Esophagus (tissue), 2 donors: ENCODE measurements at regions not wholly inside any gene's neighbourhood (a gene's known extent, or its start where the extent isn't known, plus 50 kb on each side); places are given as distances from the start of the nearest gene placed in this dataset.

Experiments
- H3K27ac ChIP-seq, 2 donors: one replicate each; pipeline ENCODE4 v1.5.1; 2013; ENCODE audit warnings: low read depth in 2 of 2, mild to moderate bottlenecking in 2 of 2, inconsistent platforms in 1 of 2, low read length in 1 of 2, moderate library complexity in 1 of 2
- H3K27me3 ChIP-seq, 2 donors: one replicate each; pipeline ENCODE4 v1.6.1; 2013; ENCODE audit warnings: low read length in 2 of 2, control low read depth in 1 of 2, mild to moderate bottlenecking in 1 of 2; ENCODE audit not compliant: insufficient read depth in 2 of 2, control insufficient read depth in 1 of 2
- H3K36me3 ChIP-seq, 2 donors: one replicate each; pipeline ENCODE4 v1.6.1; 2013; ENCODE audit warnings: low read length in 1 of 2; ENCODE audit not compliant: control insufficient read depth in 2 of 2, insufficient read depth in 2 of 2
- H3K4me1 ChIP-seq, 2 donors: one replicate each; pipeline ENCODE4 v1.6.1; 2013; ENCODE audit warnings: low read length in 1 of 2; ENCODE audit not compliant: control insufficient read depth in 2 of 2, insufficient read depth in 2 of 2
- H3K4me3 ChIP-seq, 2 donors: one replicate each; pipeline ENCODE4 v1.5.1; 2013; ENCODE audit warnings: low read length in 2 of 2, mild to moderate bottlenecking in 2 of 2, low read depth in 1 of 2, moderate library complexity in 1 of 2
- H3K9me3 ChIP-seq, 2 donors: one replicate each; pipeline ENCODE4 v1.6.1; 2013; ENCODE audit warnings: mild to moderate bottlenecking in 2 of 2, low read depth in 1 of 2, low read length in 1 of 2, moderate library complexity in 1 of 2; ENCODE audit not compliant: control insufficient read depth in 2 of 2, insufficient read depth in 1 of 2
- WGBS, 2 donors: extraction: QIAGEN DNeasy Blood & Tissue Kit; methylation state at CpG; one replicate each; pipeline ENCODE4 v1.1.7; 2013; 5-methylcytosine and 5-hydroxymethylcytosine counted together
- donor health status: healthy with polysubstance abuse.
- donor health status: Bipolar disorder and iron deficiency.

GRCh38 chr11:134751031-134751585 lies 339.1 kb upstream of the B3GAT1 start:
- no peaks in the 10 kb centered on the region for H3K4me1 ChIP-seq
- no peak overlapping the region for H3K27ac ChIP-seq
- WGBS, 2 donors = 79 to 83% methylated on average over 8 of the region's 8 CpGs
- H3K4me3 ChIP-seq = no peak overlapping the region
- H3K27me3 ChIP-seq = no peaks in the 10 kb centered on the region
- no peaks in the 10 kb centered on the region for H3K36me3 ChIP-seq
- peaks cover 3% of the 10 kb centered on the region in 2 donors for H3K9me3 ChIP-seq

GRCh38 chr11:134750619-134751018 lies 338.6 kb upstream of the B3GAT1 start:
- Histone ChIP-seq H3K36me3 (no peaks in the 10 kb centered on the region), H3K9me3 (peaks cover 3% of the 10 kb centered on the region in 2 donors), H3K4me3 (no peak overlapping the region), H3K27ac (no peak overlapping the region), H3K27me3 (no peaks in the 10 kb centered on the region), H3K4me1 (no peaks in the 10 kb centered on the region)
- 58 to 63% methylated on average over 2 of the region's 2 CpGs for WGBS, 2 donors

GRCh38 chr11:134749040-134749839 lies 337.2 kb upstream of the B3GAT1 start:
- H3K4me3 ChIP-seq = no peak overlapping the region
- peaks cover 3% of the 10 kb centered on the region in 2 donors for H3K9me3 ChIP-seq
- 46 to 48% methylated on average over 5 of the region's 5 CpGs for WGBS, 2 donors
- no peaks in the 10 kb centered on the region for H3K4me1 ChIP-seq
- H3K36me3 ChIP-seq = no peaks in the 10 kb centered on the region
- H3K27ac ChIP-seq = no peak overlapping the region
- H3K27me3 ChIP-seq = no peaks in the 10 kb centered on the region

GRCh38 chr11:134746609-134747008 lies 334.6 kb upstream of the B3GAT1 start:
- H3K36me3 ChIP-seq = no peaks in the 10 kb centered on the region
- H3K4me3 ChIP-seq = no peak overlapping the region
- H3K27ac ChIP-seq = no peak overlapping the region
- no peaks in the 10 kb centered on the region for H3K4me1 ChIP-seq
- no peaks in the 10 kb centered on the region for H3K9me3 ChIP-seq
- WGBS, 2 donors = 72 to 73% methylated on average over 2 of the region's 2 CpGs
- no peaks in the 10 kb centered on the region for H3K27me3 ChIP-seq

- Histone ChIP-seq H3K27ac (no peak overlapping the region), H3K27me3 (no peaks in the 10 kb centered on the region), H3K9me3 (no peaks in the 10 kb centered on the region), H3K4me1 (no peaks in the 10 kb centered on the region), H3K36me3 (no peaks in the 10 kb centered on the region), H3K4me3 (no peak overlapping the region)
- WGBS, 2 donors = 56 to 74% methylated on average over 3 of the region's 3 CpGs
These were observed 333.4 kb upstream of the B3GAT1 start for GRCh38 chr11:134745456-134745855.

- H3K9me3 ChIP-seq = peaks cover 0 to 8% of the 10 kb centered on the region in 2 donors
- no peaks in the 10 kb centered on the region for H3K27me3 ChIP-seq
- no peaks in the 10 kb centered on the region for H3K36me3 ChIP-seq
- peaks cover 0 to 4% of the 10 kb centered on the region in 2 donors for H3K4me1 ChIP-seq
- WGBS, 2 donors = 88 to 93% methylated on average over 4 of the region's 4 CpGs
- no peak overlapping the region for H3K4me3 ChIP-seq
- no peak overlapping the region for H3K27ac ChIP-seq
These were observed 331.8 kb upstream of the B3GAT1 start for GRCh38 chr11:134743820-134744195.

DNA sequence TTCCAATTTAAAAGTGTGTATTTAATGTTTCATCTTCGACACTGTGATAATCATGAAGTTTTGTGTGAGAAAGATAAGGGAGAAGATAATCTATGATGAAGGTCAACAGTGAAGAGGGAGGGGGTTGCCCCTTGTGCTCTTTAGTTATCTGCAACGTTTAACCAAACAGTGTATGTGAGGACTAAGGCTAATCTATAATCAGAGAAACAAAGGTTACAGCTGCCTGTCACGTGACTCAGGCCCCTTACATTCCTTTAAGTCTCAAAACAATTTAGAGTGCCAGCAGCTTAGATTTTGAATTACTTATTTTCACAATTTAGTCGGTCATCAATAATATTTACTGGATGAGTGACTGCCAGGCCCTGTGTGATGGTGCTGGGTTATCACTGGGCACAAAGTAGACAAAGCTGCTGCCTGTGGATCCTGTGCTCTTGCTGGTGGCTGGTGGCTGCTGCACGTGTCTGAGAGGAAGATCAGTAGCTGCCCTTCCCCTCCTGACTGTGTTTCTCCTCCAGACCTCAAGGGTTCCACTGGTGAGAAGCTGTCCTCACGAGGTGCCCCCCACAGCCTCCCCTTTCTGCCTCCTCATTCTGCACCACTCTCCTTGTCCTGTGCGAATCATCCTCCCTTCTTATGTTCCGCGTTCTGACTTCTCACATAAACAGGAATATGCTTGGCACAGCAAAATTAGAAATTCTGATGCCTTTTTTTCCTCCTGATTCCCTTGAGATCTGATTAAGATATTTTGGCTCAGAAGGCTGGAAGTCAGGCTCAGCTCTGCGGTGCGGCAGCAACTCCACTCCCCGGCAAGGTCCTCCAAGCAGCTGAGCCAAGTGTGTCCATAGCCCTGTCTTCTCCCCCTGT lies 331.1 kb upstream of the B3GAT1 start:
- peaks cover 0 to 4% of the 10 kb centered on the region in 2 donors for H3K4me1 ChIP-seq
- H3K27ac ChIP-seq = no peak overlapping the region
- H3K36me3 ChIP-seq = no peaks in the 10 kb centered on the region
- 48 to 49% methylated on average over 12 of the region's 12 CpGs for WGBS, 2 donors
- no peak overlapping the region for H3K4me3 ChIP-seq
- H3K27me3 ChIP-seq = no peaks in the 10 kb centered on the region
- H3K9me3 ChIP-seq = peaks cover 0 to 8% of the 10 kb centered on the region in 2 donors

DNA sequence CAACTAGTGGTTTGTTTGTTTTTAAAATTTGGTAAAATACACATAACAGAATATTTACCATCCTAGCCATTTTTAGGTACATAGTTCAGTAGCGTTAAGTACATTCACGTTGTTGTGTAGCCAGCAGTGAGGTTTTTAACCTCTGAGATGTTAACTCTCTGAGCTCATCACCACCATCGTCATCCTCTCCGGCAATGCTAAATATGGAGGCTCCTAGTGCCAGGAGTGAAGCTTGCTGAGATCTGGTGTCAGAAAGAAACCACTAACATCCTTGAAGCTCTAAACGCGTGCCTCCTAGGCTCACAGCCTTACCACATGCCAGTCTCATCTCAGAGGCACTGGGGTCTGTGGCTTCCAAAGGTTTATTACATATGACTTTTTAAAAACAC lies 330.2 kb upstream of the B3GAT1 start:
- Histone ChIP-seq H3K27ac (no peak overlapping the region), H3K4me1 (peaks cover 0 to 4% of the 10 kb centered on the region in 2 donors), H3K36me3 (no peaks in the 10 kb centered on the region), H3K4me3 (no peak overlapping the region), H3K27me3 (no peaks in the 10 kb centered on the region), H3K9me3 (peaks cover 0 to 8% of the 10 kb centered on the region in 2 donors)
- 36 to 41% methylated on average over 6 of the region's 6 CpGs for WGBS, 2 donors

- Histone ChIP-seq H3K27me3 (no peaks in the 10 kb centered on the region), H3K27ac (no peak overlapping the region), H3K4me1 (peaks cover 0 to 4% of the 10 kb centered on the region in 2 donors), H3K36me3 (no peaks in the 10 kb centered on the region), H3K4me3 (no peak overlapping the region), H3K9me3 (peaks cover 0 to 8% of the 10 kb centered on the region in 2 donors)
- WGBS, 2 donors = 47 to 51% methylated on average over 10 of the region's 10 CpGs
These were observed 329.6 kb upstream of the B3GAT1 start for GRCh38 chr11:134741453-134742223.
